Cerebellar cortex (tissue), 1 donor: ENCODE measurements at regions not wholly inside any gene's neighbourhood (a gene's known extent, or its start where the extent isn't known, plus 50 kb on each side); places are given as distances from the start of the nearest gene placed in this dataset.
A peak's percentile ranks its signal among the peaks of the same experiment; 100 is the strongest.

Experiments
- DNase-seq: peaks from one replicate; pipeline ENCODE4 v3.0.0-alpha.2; 2015; ENCODE audit warnings: low spot score

DNA sequence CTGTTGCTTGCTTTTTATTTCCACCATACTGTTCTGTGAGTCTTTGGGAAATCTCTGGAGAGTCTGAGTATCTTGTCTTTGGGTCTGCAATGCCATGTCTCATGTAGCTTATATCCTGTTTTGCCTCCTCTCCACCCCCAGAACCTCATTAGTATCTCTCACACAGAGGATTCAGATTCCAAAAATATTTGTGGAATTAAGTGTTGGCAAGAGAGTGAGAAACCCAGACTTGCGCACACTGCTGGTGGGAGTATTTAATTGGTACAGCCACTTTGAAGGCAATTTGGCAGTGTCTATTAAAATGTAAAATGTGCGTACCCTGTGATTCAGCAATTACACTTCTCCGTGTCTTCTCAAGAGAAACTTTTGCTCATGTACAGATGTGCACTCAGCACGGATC is 68.6 kb downstream of the ZNF621 start:
- no peak for DNase-seq

DNA sequence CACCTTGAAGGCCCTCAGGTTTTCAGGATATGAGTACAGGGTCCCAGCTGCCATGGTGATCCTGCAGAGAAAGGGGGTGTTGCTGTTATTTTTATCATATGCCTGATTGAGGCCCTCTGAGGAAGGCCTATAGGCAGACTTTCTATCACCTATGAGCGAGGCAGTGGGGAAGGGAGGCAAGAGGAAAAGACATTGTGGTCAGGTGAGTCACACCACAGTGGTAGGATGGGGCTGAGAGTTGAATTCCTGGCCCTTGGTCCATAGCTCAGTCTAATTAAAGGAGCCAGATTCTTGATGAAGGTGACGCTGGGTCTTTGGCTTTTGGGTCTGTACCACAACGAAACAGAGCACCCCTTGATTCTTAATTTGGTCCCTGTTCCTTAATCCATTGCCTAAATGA is 72.7 kb downstream of the ZNF621 start:
- DNase-seq: no peak

DNA sequence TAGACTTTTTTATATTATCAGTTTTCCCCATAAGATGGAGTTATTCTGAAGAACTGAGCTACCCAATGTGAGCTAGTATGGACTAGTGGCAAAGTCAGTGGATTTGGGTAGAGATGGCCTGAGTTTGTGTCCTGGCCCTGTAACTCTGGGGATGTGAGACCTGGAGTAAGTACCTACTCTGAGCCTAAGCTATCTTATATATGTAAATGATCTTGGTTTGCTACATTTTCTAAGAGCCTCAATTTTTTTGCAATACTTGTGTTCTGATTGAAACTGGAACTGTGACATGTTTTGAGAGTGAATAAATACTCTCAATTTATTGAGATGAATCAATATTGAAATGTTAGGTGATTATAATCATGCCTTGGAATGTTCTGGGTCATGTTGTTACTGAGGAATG is 73.6 kb downstream of the ZNF621 start:
- no peak for DNase-seq

DNA sequence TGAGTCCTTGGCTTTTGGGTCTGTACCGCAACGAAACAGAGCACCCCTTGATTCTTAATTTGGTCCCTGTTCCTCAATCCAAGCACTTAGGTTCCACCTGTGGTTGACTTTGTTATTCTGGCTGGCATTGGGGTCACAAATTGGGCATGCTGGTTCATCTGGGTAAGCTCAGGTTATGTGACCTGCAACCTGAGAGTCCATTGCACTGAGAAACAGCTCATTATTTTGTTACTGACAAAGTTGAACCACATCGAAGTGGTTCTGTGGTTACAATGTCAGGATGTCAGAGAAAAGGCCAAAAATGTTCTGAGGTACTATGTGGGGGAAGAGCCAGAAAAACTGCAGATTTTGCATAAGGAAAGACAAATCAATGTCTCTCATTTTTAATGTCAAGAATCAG is 74.2 kb downstream of the ZNF621 start:
- DNase-seq: no peak

DNA sequence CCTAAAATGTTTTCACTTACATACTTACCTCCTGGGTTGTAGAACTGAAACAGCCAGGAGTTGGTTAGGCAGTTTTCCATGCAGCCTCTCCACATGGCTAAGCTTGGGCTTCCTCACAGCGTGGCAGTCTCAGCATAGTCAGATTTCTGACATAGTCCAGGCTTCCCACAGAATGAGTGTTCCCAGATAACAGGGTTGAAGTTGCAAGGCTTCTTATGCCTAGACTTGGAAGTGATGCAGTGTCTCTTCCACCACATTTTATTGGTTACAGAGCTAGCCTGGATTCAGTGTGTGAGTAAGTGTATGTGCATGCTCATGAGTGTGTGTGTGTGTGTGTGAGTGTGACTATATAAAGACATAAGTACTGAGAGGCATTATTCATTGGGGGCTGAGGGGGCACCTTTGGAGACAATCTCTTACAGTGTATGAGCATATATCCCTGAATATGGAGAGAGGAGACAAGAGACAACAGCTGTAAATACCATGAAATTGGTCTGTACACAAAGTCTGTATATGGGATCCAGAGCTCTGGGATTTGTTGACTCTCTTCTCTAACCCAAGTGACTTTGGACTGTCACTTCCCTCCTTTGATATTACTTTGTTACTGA is 78.1 kb downstream of the ZNF621 start:
- no peak for DNase-seq

DNA sequence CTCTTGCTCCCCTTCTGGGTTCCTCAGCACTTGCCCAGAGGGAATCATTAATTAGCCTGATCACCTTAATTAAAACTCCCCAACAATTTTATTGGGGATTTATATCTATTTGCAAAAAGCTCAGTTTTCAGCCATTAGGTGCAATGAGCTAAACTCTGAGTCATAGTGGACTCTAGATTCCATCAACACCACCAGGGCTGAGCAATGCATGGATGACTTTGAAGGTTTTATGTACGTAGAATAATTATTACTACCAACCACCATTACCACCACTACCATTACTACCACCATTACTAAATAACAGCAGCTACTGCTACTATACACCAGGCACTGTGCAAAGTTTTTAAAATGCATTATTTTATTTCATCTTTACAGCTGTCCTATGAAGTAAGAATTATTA is 81.2 kb downstream of the ZNF621 start:
- DNase-seq: no peak

DNA sequence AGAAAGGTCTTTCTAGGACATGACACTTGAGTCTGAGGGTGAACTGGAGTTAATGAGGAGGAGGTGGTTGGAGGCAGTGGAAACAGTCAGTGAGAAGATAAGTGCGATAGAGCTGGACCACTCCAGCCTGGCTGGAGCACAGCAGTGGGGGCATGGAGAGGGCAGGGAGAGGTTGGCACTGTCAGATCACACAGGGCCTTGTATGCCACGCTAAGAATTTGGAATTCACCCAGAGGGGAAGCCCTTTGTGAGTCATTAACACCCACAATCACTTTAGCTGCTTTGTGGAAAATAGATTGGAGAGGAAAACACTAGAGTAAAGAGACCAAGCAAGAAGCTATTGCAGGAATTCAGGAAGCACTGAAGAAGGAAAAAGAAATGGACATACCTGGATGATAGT is 83.3 kb downstream of the ZNF621 start:
- no peak for DNase-seq

DNA sequence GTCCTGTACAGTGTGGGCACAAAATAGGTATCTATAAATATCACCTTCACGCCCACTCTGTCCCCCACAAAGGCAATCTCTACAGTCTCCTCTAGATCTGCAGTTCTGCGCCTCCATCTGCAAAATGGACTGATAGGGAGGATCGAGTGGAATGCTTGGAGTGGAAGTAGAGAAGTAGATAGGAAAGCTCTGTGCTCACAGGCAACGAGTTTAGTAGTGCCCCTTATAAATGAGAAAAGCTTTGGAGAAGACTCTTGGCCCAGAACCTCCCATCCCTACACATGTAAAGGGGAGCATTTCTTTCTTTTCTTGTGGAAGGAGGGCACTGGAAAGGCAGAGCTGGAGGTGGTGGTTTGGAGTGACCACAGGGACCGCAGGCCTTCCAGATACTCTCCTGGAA is 88.5 kb downstream of the ZNF621 start:
- DNase-seq: no peak

DNA sequence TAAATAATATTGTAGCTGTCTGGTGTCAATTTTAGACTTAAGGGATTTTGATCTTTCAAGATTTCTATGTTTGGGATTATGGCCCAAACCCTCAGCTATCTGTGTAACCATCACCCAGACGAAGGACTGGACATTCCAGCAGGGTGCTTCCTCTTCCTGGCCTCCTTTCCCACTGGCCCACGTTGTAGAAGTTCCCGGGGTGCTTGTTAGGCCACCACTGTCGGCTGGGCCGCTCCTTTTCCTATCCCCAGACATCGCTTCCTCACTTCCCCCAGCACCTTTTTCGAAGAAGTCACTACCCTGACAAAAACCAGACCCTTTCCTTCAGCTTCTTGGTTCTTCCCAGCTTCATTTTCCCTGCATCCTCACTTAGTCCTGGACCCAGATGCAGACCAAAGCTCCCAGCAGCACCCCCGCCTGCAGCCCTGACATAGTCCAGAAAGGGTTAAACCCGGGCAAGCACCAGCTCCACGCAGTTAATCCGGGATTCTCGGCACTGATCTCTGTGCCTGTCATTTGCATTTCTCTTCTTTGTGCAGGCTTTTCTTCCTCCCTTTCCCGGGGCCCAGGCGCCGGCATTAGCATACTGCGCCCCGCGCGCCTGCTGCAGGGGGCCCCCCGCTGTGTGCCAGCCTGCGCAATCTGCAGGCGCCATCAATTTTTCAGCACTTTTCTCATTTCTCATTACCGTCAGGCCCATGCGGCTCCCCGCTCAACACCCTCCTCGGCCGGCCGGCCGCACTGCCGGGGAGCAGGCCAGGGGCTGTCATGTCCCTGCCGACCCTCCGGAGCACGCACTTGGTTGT is 90.6 kb downstream of the ZNF621 start:
- peak; percentile 74 for DNase-seq

DNA sequence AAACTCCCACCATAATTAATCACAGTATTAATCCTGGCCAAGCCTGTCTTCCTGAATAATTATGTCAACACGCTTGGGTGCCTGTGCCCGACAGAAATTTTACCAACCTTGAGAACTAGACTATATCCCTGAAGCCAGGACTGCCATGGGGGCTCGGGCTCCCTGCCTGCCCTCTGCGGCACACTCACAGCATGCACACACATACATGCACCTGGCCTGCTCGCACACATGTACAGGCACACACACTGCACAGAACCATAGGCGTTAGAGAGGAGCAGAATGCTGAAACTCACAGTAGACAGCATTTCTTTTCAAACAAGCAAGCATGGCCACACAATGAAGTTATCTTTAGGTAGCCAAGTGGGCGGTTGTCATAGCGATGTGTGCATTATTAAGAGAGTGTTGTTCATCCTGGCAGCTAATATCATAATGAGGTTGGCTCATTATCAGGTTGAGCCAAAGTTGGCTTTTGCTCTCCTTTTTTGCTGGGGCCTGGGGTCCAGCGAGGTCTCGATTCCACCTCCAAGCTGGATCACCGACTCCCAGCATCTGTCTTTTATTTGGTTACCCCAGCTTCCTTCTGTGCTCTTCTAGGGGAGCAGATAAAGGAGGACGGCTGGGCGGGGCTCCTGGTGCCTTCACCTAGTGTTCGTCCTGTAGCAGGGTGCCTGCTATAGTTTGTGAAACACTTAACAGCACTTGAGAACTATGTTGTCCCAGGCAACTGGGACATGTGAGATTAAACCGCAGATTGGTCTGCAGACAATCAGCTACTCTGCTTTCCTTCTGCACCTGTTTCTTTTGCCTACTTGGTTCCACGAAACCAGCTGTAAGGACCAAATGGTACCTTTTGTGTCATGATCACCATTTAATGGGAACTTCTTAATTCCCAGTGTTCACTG is 91.4 kb downstream of the ZNF621 start:
- peak; percentile 64 for DNase-seq

DNA sequence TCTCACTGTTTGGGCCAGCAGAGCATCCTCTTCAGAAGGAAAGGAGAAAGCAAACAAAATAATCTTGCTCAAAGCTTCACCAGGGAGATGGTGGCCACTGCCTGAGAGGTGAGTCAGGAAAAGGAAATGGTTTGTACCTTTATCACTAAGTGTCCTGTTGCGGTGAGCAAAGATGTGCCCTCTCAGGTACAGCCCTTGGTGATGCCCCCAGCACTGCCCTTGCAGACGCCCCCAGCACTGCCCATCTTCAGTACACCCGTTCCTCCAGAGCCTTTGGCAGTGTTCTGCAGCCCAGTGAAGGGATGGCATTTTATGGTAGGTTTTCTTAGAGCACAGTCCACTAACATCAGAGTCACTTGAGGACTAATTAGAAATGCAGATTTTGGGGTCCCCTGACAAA is 92.3 kb downstream of the ZNF621 start:
- no peak for DNase-seq

DNA sequence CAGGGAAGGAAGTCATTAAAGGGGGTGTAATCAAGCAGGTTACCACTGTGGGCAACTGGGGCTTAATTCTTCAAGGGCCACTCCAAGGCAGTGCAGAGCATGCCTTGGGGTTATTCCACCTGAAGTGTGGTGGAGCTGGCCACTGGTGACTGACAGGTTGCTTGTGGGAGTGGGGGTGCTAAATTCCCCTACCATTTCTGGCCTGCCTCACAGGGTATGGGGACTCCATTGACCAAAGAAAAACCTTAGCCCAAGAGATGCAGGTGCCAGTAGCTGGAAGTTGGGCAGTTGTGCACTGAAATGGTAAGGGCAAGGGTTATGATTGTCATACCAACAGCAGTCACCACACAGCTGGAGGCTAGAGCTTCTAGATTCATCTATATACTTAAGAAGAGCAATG is 93.4 kb downstream of the ZNF621 start:
- DNase-seq: no peak

DNA sequence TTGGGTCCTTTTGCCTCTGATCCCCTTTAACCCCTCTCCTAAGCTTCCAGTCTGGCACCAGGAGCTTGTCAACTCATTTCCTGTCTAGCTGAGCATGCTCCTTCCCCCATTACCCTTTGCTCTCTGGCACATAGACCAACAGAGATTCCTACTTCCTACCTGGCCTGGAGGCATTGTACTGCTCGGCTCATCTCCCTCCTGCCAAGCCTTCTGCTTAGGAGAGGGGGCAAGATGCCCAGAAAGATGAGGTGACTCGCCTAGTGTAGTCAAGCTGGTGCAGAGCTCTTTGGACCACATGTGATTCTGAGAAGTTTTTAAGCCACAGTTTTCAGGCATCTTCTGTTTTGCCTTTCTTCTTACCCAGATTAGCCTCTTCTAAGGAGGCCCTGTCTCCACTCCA is 95.4 kb downstream of the ZNF621 start:
- peak; percentile 87 for DNase-seq

DNA sequence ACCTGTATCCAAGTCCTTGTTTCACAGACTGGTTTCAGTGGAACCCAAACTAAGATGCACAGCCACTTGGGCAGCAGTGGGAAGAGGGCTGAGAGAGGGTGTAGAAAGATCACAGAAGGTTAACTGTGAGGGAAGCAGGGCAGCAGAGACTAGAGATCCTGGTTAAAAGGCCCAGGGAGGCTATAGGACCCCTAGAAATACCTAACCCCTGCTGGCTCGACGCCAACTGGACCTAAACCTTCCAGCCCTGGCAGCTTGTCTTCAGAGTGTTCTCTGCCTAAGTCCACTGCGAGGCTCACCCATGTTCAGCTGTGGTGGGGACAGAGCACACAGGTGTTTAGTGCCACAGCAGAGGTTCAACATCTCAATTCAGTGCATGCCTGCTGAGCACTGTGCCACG is 96.5 kb downstream of the ZNF621 start:
- no peak for DNase-seq

DNA sequence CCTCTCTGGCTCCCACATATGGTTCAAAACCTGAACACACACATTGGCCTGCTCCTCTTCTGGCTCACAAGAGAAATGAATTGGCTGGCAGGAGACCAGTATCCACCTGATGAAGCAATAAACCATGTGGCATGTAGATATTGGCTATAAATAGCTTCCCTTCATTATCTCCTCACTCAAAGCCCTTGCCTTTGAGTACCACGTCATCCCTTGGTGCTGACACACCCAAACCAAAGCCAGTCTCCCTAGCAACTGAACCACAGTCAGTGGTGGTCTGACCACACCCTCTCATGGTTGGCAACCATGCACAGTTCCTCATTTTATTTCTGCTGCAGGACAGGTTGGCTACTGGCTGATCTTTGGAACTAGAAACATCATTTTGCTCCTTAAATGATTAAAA is 98.8 kb downstream of the ZNF621 start:
- no peak for DNase-seq

DNA sequence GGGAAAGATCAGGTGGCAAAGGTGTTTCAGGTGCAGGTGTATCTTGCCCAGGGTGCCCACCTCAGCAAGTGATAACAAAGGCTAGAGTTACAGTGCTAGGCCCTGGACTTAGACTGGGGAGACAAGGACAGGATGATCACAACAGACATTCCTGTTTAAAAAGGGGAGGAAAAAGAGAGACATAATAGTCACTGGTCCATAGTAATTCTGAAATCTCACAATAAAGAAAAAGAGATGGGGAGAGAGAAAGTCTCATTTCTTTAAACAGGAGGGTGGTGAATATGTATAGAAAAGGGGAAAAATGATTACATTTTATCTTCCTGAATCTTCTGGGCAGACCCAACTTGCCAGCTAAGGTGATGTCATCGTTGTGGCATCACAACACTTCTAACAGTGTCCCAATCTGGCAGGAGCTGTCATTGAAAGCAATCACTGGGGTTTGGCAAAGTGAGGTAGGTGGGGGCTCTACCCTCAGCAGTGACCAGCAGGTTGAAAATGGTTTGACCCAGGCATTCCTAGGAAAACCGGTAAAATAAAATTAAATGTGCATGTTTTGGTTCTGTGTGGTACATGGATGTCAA is 99.5 kb downstream of the ZNF621 start:
- DNase-seq: no peak

DNA sequence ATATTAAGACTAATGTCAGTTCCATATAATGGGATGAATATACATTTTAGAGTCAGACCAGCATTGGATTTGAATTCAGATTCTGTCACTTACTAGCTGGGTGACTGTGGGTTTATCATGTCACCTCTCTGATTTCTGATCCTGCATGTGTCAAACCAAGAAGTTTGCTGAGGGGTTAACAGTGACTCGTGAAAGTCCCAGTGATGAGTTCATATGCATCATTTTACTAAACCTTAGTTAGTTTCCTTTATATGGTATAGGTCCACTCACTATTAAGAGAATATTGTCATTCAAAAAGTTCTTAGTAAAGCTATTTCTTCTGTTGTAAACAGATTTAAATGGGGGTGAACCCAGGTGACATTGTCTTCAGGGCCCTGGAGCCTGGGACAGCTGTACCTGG is 102.3 kb downstream of the ZNF621 start:
- DNase-seq: no peak

DNA sequence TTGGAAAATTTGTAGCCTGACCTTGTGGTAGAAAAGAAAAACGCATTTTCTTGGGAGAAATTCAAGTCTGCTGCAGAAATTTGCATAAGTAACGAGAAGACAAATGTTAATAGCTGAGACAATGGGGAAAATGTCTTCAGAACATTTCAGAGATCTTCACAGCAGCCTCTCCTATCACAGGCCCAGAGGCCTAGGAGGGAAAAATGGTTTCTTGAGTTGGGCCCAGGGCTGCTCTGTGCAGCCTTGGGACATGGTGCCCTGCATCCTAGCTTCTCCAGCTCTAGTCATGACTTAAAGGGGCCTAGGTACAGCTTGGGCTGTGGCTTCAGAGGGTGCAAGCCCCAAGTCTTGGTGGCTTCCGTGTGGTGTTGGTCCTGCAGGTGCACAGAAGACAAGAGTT is 104.2 kb downstream of the ZNF621 start:
- no peak for DNase-seq

DNA sequence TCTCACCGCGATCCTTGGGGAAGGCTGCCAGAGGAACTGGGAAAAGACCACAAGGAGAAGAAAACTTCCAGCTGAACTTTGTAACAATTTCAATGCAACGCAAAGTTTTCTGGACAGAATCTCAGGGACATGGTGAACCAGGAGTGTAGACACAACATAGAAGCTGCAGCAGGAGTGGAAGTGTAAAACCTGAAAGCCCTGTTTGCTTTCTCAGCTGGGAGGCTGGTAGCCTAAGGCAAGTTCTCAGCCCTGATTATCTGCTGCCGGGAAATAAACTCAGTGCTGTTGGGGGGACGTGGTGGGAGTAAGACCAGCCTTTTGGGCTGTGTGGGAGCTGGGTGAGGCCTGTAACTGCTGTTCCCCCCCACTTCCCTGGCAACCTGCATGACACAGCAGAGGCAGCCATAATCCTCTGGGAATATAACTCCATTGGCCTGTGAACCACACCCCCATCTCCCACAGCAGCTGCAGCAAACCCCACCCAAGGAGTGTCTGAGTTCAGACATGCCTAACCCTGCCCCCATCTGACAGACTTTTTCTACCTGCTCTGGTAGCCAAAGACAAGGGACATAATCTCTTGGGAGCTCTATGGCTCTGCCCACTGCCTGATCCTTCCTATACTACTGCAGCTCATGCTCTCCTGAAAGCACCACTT is 106.7 kb downstream of the ZNF621 start:
- no peak for DNase-seq

DNA sequence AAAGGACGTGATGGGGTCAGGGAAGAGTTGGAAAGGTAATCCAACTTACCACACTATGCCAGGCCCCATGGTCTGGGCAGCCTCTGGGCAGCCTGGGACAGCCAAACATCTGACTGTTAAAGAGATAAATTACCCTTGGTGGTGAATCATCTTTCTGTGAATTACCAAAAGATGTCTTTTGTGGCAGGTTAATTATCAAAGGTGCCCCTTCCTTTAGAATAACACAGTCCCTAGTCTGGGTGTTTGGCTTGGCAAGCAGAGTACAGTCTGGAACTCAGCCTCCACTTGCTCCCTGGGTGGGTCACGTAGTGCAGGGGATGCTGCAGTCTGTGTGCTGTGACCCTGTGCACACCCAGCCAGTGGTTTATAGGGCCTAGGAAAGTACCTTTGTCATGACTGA is 113.1 kb downstream of the ZNF621 start:
- no peak for DNase-seq

DNA sequence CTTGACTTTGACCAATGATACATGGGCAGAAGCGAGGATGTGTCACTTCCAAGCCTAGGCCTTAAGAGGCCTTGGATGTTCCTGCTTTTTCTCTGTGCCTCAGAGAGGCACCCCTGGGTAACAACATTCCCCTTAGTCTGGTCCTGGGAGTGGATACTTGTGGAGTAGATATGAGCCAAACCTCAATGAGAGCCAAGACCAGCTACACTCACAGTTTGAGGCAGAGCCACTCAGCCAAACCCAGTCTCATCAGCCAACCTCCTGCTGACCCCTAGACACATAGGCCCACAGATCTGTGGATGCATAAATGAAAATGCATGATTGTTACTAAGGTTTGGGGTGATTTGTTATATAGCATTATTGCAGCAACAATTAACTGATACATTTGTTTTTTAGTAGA is 114.2 kb downstream of the ZNF621 start:
- DNase-seq: peak; percentile 32

DNA sequence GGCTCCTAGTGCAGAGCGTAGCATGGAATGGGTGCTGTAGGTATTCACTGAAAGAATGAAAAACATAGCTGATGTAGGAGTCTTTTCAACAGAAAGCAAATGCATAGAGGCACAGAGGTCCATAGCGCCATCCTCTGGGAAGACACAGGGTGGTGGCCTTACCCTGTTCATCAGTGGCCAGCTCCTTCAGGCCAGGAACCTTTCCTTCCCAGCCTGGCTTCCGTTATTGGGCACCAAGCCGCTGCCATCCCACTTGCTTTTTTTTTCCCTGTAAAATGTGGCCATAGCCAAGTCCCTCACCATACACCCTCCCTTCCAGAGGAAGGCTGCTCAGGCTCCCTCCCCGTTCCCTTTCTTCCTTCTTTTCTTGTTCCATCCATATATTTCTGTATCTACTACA is 118.1 kb downstream of the ZNF621 start:
- peak; percentile 69 for DNase-seq
